ENCODE measurements at regions not wholly inside any gene's neighbourhood (a gene's known extent, or its start where the extent isn't known, plus 50 kb on each side); places are given as distances from the start of the nearest gene placed in this dataset.
A peak's percentile ranks its signal among the peaks of the same experiment; 100 is the strongest.

- no peak for TF ChIP-seq ATF2 (CRISPR knock-in tag; IDR thresholded peaks at IDR 0.05; ENCODE audit: borderline replicate concordance, low read depth)
- no peak for TF ChIP-seq CBFB (CRISPR knock-in tag; IDR thresholded peaks at IDR 0.05; ENCODE audit: low read depth)
- TF ChIP-seq GABPB1 (CRISPR knock-in tag; IDR thresholded peaks at IDR 0.05) = peak; percentile 69
- TF ChIP-seq ZNF121 (CRISPR knock-in tag; IDR thresholded peaks at IDR 0.05) = no peak
- ChIA-PET POLR2A (no interaction called here), CTCF (interaction anchor here (0.8 to 2.7 kb wide), 17 partner anchors 9 to 504 kb away, joined by 3 to 13 read pairs (median 4); no protein-coding TSS in a partner anchor)
- Mint-ChIP-seq H3K27me3 (ENCODE audit: low read depth) (no peaks in the 10 kb centered on the region), H3K4me3 (no peak overlapping the region), H3K4me1 (peaks cover 28% of the 10 kb centered on the region), H3K36me3 (no peaks in the 10 kb centered on the region), H3K9me3 (no peaks in the 10 kb centered on the region), H3K27ac (peak overlapping the region; percentile 11; the same call in 1 of the 2 replicates)
- ATAC-seq = no peak
- DNase-seq (ENCODE audit: low spot score) = no peak
These were observed 247.3 kb downstream of the MAFB start for GRCh38 chr20:40441771-40442170.

- ChIA-PET CTCF (interaction anchor here (1.2 to 1.5 kb wide), 2 partner anchors 33 to 278 kb away, joined by 3 read pairs; no protein-coding TSS in a partner anchor), POLR2A (no interaction called here)
- Mint-ChIP-seq H3K36me3 (no peaks in the 10 kb centered on the region), H3K27ac (no peak overlapping the region), H3K4me3 (no peak overlapping the region), H3K4me1 (peaks cover 17% of the 10 kb centered on the region), H3K9me3 (no peaks in the 10 kb centered on the region), H3K27me3 (ENCODE audit: low read depth) (no peaks in the 10 kb centered on the region)
- ATAC-seq = no peak
- no peak for TF ChIP-seq GABPB1 (CRISPR knock-in tag; IDR thresholded peaks at IDR 0.05)
- no peak for TF ChIP-seq ZNF263 (CRISPR knock-in tag; IDR thresholded peaks at IDR 0.05; ENCODE audit: low read depth)
- no peak for TF ChIP-seq ATF1 (CRISPR knock-in tag; IDR thresholded peaks at IDR 0.05)
- no peak for TF ChIP-seq USF1 (CRISPR knock-in tag; IDR thresholded peaks at IDR 0.05)
- TF ChIP-seq ZBTB43 (CRISPR knock-in tag; IDR thresholded peaks at IDR 0.05) = no peak
- TF ChIP-seq AFF4 (CRISPR knock-in tag; IDR thresholded peaks at IDR 0.05; ENCODE audit: borderline replicate concordance) = no peak
- no peak for TF ChIP-seq GTF2I (CRISPR knock-in tag; conservative IDR thresholded peaks at IDR 0.05)
- TF ChIP-seq RELA (CRISPR knock-in tag; IDR thresholded peaks at IDR 0.05; ENCODE audit: borderline replicate concordance) = no peak
- no peak for TF ChIP-seq SMAD4 (CRISPR knock-in tag; IDR thresholded peaks at IDR 0.05)
- TF ChIP-seq AR (CRISPR knock-in tag; IDR thresholded peaks at IDR 0.05) = no peak
- TF ChIP-seq SP1 (CRISPR knock-in tag; conservative IDR thresholded peaks at IDR 0.05) = no peak
- TF ChIP-seq NR1H2 (CRISPR knock-in tag; IDR thresholded peaks at IDR 0.05) = no peak
- TF ChIP-seq ZNF512 (CRISPR knock-in tag; IDR thresholded peaks at IDR 0.05; ENCODE audit: borderline replicate concordance) = no peak
- no peak for TF ChIP-seq ZNF416 (CRISPR knock-in tag; IDR thresholded peaks at IDR 0.05)
- no peak for DNase-seq (ENCODE audit: low spot score)
These were observed 250.7 kb downstream of the MAFB start for GRCh38 chr20:40438161-40438830.

All from WTC11 (cell line).